ENCODE measurements at regions not wholly inside any gene's neighbourhood (a gene's known extent, or its start where the extent isn't known, plus 50 kb on each side); places are given as distances from the start of the nearest gene placed in this dataset.

GRCh38 chrX:46340696-46341095, 204.5 kb downstream of the ZNF674 start:
- Histone ChIP-seq H3K4me1 (no peaks in the 10 kb centered on the region), H3K27me3 (no peaks in the 10 kb centered on the region), H3K4me3 (replicated peaks in 1 of 3) (no peak overlapping the region), H3K9me3 (no peaks in the 10 kb centered on the region), H3K36me3 (no peaks in the 10 kb centered on the region), H3K27ac (no peak overlapping the region)
- DNase-seq, result no peak
- intact Hi-C loops (cut with DNase I), result no loop called here
- no peak for TF ChIP-seq CTCF (IDR thresholded peaks at IDR 0.05)
- no peak for TF ChIP-seq POLR2A (IDR thresholded peaks at IDR 0.05)

DNA sequence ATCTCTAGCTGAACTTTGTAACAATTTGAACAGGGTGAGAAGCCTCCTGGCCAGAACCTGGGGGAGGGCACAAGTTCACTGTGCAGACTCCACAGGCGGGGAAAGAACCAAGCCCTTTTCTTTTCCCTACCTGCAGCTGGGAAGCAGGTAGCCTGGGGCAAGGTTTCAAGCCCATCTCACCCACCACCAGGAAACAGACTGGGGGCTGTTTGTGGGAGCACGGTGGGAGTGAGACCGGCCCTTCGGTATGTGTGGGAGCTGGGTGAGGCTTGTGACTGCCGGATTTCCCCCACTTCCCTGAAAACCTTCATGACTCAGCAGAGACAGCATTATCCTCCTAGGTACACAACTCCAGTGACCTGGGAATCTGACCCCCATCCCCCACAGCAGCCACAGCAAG, 211.7 kb downstream of the ZNF674 start:
- WGBS, 2 donors, result 72 to 86% methylated on average over 2 to 3 of the region's 5 CpGs
- TF ChIP-seq CTCF (IDR thresholded peaks at IDR 0.05), result no peak
- no peak for TF ChIP-seq POLR2A (IDR thresholded peaks at IDR 0.05)
- no peak for DNase-seq

DNA sequence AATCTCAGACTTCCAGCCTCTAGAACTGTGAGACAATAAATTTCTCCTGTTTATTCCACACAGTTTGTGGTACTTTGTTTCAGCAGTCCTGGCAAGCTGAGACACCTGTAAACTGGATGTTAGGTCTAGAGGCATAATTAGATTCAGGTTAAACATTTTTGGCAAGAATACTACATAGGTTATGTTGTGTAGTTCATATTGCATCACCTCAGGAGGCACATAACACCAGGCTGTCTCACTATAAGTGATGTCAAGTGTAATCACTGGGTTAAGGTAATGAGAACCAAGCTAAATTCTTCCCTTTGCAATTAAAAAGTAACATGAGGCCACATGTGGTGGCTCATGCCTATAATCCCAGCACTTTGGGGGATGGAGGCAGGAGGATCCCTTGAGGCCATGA, 214.2 kb downstream of the ZNF674 start:
- no peaks in the 10 kb centered on the region for H3K27me3 ChIP-seq
- no peak for TF ChIP-seq POLR2A (IDR thresholded peaks at IDR 0.05)
- TF ChIP-seq CTCF (IDR thresholded peaks at IDR 0.05), result no peak
- no peak for DNase-seq
- peaks cover 9 to 20% of the 10 kb centered on the region in 2 donors for H3K4me1 ChIP-seq
- no peak overlapping the region for H3K4me3 ChIP-seq (replicated peaks in 1 of 3)
- no peaks in the 10 kb centered on the region for H3K36me3 ChIP-seq
- intact Hi-C loops (cut with DNase I), result no loop called here
- no peaks in the 10 kb centered on the region for H3K9me3 ChIP-seq
- no peak overlapping the region for H3K27ac ChIP-seq

More for the DNA sequence above, 211.7 kb downstream of the ZNF674 start:
- Histone ChIP-seq H3K4me1 (no peaks in the 10 kb centered on the region), H3K27ac (no peak overlapping the region), H3K27me3 (no peaks in the 10 kb centered on the region), H3K4me3 (replicated peaks in 1 of 3) (no peak overlapping the region), H3K36me3 (no peaks in the 10 kb centered on the region), H3K9me3 (no peaks in the 10 kb centered on the region)
- intact Hi-C loops (cut with DNase I), result no loop called here

GRCh38 chrX:46330513-46330912, 214.7 kb downstream of the ZNF674 start:
- 84 to 90% methylated on average over 2 of the region's 2 CpGs for WGBS, 2 donors

DNA sequence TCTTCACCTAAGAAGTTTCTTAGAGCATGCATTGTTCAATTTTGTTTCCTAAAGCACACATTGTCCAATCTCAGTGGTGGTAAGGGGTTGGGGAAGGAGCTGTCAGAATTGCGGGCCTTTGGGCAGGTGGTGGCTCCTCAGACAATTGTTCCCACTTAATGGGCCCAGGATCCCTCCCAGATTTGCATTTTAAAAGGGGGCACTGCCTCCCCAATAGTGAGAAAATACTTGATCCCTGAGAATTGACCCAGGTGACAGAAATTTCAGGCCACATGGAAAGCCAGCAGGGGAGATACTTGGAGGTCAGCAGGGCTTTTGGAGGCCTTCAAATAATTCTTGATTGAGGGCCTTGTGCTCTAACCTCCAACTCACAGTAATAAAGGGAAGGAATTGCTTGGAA, 217.1 kb downstream of the ZNF674 start:
- Histone ChIP-seq H3K27ac (peak overlapping the region; percentile 79 to 92 (median 81)), H3K36me3 (no peaks in the 10 kb centered on the region), H3K27me3 (no peaks in the 10 kb centered on the region), H3K4me3 (replicated peaks in 1 of 3) (no peak overlapping the region), H3K9me3 (no peaks in the 10 kb centered on the region), H3K4me1 (peaks cover 9 to 27% of the 10 kb centered on the region in 2 donors)
- TF ChIP-seq POLR2A (IDR thresholded peaks at IDR 0.05) (no peak), CTCF (IDR thresholded peaks at IDR 0.05) (no peak)
- no peak for DNase-seq
- intact Hi-C loops (cut with DNase I), result no loop called here
- WGBS, 2 donors, result 43 to 78% methylated on average over 1 of the region's 1 CpG

More at GRCh38 chrX:46330513-46330912, 214.7 kb downstream of the ZNF674 start:
- DNase-seq, result no peak
- Histone ChIP-seq H3K36me3 (no peaks in the 10 kb centered on the region), H3K27ac (no peak overlapping the region), H3K27me3 (no peaks in the 10 kb centered on the region), H3K9me3 (no peaks in the 10 kb centered on the region), H3K4me3 (replicated peaks in 1 of 3) (no peak overlapping the region), H3K4me1 (peaks cover 9 to 23% of the 10 kb centered on the region in 2 donors)
- intact Hi-C loops (cut with DNase I), result no loop called here
- TF ChIP-seq CTCF (IDR thresholded peaks at IDR 0.05) (no peak), POLR2A (IDR thresholded peaks at IDR 0.05) (no peak)

Data from thyroid gland (tissue), 4 donors.